Body of pancreas (tissue), 4 donors: ENCODE measurements at regions not wholly inside any gene's neighbourhood (a gene's known extent, or its start where the extent isn't known, plus 50 kb on each side); places are given as distances from the start of the nearest gene placed in this dataset.

Experiments used
- ATAC-seq: fragments of 150-250 bp; one replicate; pipeline ENCODE4 v1.9.1; 2016
- DNase-seq, 4 donors: peaks; one replicate each; pipeline ENCODE4 v3.0.0-alpha.2; 2019
- H3K27ac ChIP-seq, 4 donors: fragments of 200-600 bp; sonication (generic); 1 replicate in 3 of 4; 2 replicates in 1 of 4; pipeline versions ENCODE4 v1.5.1 to v1.6.1; 2016 to 2019; ENCODE audit warnings: mild to moderate bottlenecking in 1 of 4, mixed read lengths in 1 of 4, moderate library complexity in 1 of 4
- H3K27me3 ChIP-seq, 2 donors: fragments of 200-600 bp; sonication (generic); one replicate each; pipeline ENCODE4 v1.6.0; 2016; ENCODE audit warnings: mild to moderate bottlenecking in 1 of 2
- H3K36me3 ChIP-seq, 2 donors: fragments of 200-600 bp; sonication (generic); replicated peaks in 1 of 2; 2 replicates each; pipeline ENCODE4 v1.5.1; 2016; ENCODE audit warnings: low read depth in 2 of 2; ENCODE audit not compliant: insufficient read depth in 1 of 2
- H3K4me1 ChIP-seq: fragments of 200-600 bp; sonication (generic); one replicate; pipeline ENCODE4 v1.6.0; 2016
- H3K4me3 ChIP-seq, 2 donors: fragments of 200-600 bp; sonication (generic); 1 replicate in 1 of 2; 2 replicates in 1 of 2; pipeline ENCODE4 v1.5.1; 2016 to 2019
- H3K9me3 ChIP-seq, 3 donors: fragments of 200-600 bp; sonication (generic); 1 replicate in 2 of 3; 2 replicates in 1 of 3; pipeline ENCODE4 v1.5.1; 2016
- POLR2A ChIP-seq, 3 donors: fragments of 450-650 bp; IDR thresholded peaks; one replicate each; pipeline ENCODE4 v1.6.1; 2016; ENCODE audit warnings: antibody characterized with exemption in 3 of 3, mild to moderate bottlenecking in 2 of 3
- whole genome bisulfite sequencing, 2 donors: methylation state at CpG; one replicate each; pipeline ENCODE4 v1.1.5; 2017; 5-methylcytosine and 5-hydroxymethylcytosine counted together
- intact Hi-C: fragments of 100-400 bp; cut with DNase I; formaldehyde crosslinking; loops from one replicate; pipeline ENCODE4 v1.15.1; 2023
- TF ChIP-seq, protein P1 (sequence below), 7 experiments: fragments of 450-650 bp in 4 of 7; fragments of 200-600 bp in 3 of 7; sonication (generic) in 3 of 7; IDR thresholded peaks; one replicate each; pipeline ENCODE4 v1.5.1; 2016 to 2019; ENCODE audit warnings: antibody characterized with exemption in 7 of 7

DNA sequence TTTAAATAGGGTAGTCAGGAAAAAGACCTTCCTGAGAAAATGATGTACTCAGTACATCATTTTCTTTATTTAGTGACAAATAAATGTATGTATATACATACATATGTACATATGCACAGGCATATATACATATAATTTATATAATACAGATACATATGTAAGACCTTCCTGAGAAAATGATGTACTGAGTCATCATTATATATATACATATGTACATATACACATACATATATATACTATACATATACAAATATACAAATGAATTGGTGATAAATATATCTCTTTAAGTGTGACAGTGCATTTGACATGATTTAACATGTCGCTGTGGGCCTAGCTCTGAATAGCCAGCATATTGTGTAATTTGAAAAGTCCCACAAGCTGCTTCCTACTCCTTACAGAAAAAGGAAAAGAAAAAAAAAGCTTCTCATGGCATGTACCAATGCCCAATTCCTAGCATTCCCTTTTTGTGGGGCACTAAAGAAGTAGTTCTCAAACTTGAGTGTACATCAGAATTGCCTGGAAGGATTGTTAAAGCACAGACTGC lies 208.1 kb upstream of the UMPS start:
- H3K4me3 ChIP-seq: no peak overlapping the region
- intact Hi-C loops: no loop called here
- H3K36me3 ChIP-seq: no peaks in the 10 kb centered on the region
- H3K27ac ChIP-seq: no peak overlapping the region
- 74 to 89% methylated on average over 1 of the region's 1 CpG for WGBS, 2 donors
- H3K27me3 ChIP-seq: no peaks in the 10 kb centered on the region
- H3K9me3 ChIP-seq: no peaks in the 10 kb centered on the region
- DNase-seq: no peak
- peaks cover 9% of the 10 kb centered on the region for H3K4me1 ChIP-seq
- ATAC-seq: no peak
- TF ChIP-seq, protein P1, sequence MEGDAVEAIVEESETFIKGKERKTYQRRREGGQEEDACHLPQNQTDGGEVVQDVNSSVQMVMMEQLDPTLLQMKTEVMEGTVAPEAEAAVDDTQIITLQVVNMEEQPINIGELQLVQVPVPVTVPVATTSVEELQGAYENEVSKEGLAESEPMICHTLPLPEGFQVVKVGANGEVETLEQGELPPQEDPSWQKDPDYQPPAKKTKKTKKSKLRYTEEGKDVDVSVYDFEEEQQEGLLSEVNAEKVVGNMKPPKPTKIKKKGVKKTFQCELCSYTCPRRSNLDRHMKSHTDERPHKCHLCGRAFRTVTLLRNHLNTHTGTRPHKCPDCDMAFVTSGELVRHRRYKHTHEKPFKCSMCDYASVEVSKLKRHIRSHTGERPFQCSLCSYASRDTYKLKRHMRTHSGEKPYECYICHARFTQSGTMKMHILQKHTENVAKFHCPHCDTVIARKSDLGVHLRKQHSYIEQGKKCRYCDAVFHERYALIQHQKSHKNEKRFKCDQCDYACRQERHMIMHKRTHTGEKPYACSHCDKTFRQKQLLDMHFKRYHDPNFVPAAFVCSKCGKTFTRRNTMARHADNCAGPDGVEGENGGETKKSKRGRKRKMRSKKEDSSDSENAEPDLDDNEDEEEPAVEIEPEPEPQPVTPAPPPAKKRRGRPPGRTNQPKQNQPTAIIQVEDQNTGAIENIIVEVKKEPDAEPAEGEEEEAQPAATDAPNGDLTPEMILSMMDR (IDR thresholded peaks at IDR 0.05): no peak
- no peak for TF ChIP-seq POLR2A (IDR thresholded peaks at IDR 0.05)

DNA sequence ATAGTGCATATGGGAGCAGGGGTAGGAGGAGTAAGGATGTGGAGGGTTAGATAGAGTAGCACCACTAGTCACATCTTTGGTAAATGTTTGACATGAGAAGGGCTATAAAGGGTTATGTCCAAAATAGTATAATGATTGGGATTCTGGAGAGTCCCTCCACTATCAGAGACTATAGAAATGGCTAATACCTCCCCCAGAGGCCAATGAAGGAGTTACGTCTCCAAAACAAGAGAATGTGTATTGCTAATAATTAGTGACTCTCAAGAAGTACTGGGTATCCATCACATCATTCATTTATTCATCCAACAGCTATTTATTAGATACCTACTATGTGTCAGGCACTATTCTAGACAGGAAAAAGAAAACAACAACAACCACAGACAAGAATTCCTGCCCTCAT lies 203.7 kb upstream of the UMPS start:
- Histone ChIP-seq H3K27me3 (no peaks in the 10 kb centered on the region), H3K4me1 (no peaks in the 10 kb centered on the region), H3K4me3 (no peak overlapping the region), H3K9me3 (no peaks in the 10 kb centered on the region), H3K27ac (no peak overlapping the region), H3K36me3 (no peaks in the 10 kb centered on the region)
- WGBS, 2 donors: 96 to 100% methylated on average over 1 of the region's 1 CpG
- TF ChIP-seq POLR2A (IDR thresholded peaks at IDR 0.05): no peak
- TF ChIP-seq, protein P1 (IDR thresholded peaks at IDR 0.05): no peak
- no peak for ATAC-seq
- intact Hi-C loops: no loop called here
- no peak for DNase-seq

DNA sequence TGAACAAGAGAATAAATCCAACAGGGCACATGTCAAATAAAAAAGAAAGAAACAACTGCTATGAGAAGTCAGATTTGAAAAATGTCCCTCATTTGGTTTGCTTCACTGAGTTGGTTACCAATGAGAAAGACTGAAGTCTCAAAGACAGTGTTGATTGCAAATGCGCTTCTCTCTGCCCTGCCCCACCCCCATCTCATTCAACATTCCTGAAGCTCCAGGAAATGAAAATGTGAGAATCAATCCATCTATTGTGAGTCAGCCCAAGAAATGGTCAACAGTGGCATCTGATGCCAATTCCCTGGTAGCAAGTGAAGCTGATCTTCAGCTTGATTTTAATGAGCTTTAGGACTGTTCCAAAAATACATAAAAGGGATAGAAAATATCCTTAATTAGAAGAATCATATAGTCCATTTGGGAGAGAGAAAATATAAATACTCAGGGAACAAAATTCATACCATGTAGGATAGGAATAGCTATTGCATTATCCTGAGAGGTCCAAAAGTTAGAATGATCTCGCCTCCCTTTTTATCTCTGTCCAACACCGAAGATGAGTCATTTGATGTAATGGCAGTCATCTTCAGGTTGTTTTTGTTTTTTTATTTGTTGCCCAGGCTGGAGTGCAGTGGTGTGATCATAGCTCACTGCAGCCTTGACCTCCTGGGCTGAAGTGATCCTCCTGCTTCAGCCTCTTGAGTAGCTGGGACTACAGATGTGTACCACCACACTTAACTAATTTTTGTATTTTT lies 200.3 kb upstream of the UMPS start:
- TF ChIP-seq POLR2A (IDR thresholded peaks at IDR 0.05): no peak
- TF ChIP-seq, protein P1 (IDR thresholded peaks at IDR 0.05): no peak
- DNase-seq (peak in 3 of 4 donors; percentile 17 to 25 (median 20)), ATAC-seq (peak; percentile 71)
- no peak overlapping the region for H3K4me3 ChIP-seq
- no peaks in the 10 kb centered on the region for H3K36me3 ChIP-seq
- intact Hi-C loops: no loop called here
- WGBS, 2 donors: 76 to 79% methylated on average over 3 of the region's 3 CpGs
- H3K9me3 ChIP-seq: no peaks in the 10 kb centered on the region
- no peaks in the 10 kb centered on the region for H3K27me3 ChIP-seq
- no peak overlapping the region for H3K27ac ChIP-seq
- no peaks in the 10 kb centered on the region for H3K4me1 ChIP-seq

DNA sequence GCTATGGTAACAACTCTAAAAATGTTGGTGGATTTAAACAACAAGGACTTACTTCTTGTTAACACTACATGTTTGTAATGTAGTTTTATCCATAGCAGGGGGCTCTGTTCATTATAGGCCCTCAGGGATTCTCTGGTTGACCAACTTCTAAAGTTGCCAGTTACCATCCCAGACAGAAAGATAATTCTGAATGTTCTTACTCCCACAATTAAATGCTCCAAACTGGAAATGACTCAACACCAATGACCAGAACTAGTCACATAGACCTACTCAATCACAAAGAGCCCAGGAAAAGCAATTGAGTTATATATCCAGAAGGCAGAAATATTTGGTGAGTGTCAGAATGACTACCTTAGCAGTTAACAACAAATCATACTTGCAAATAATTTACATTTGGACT lies 199.3 kb upstream of the UMPS start:
- Histone ChIP-seq H3K27ac (no peak overlapping the region), H3K36me3 (no peaks in the 10 kb centered on the region), H3K27me3 (no peaks in the 10 kb centered on the region), H3K4me3 (no peak overlapping the region), H3K9me3 (no peaks in the 10 kb centered on the region), H3K4me1 (no peaks in the 10 kb centered on the region)
- intact Hi-C loops: no loop called here
- no peak for TF ChIP-seq POLR2A (IDR thresholded peaks at IDR 0.05)
- TF ChIP-seq, protein P1 (IDR thresholded peaks at IDR 0.05): no peak
- ATAC-seq: no peak
- no peak for DNase-seq

DNA sequence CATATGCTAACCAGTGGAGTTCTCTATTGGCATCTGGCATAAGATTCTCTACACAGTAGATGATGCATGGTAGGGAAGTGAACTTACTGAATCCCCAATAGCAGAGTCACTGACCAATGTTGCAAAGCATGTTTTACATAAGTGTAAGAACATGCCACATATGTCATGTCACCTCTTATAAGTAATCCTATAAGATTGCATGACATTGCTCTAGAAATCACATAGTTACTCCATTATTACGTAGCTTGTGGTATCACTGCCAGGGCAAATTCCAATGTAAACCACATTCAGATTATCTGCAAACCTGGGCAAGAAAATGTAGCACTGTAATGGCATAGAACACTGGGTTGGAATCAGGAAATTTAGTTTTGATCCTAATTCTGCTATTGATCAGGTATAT lies 198.2 kb upstream of the UMPS start:
- ATAC-seq (no peak), DNase-seq (no peak)
- Histone ChIP-seq H3K36me3 (no peaks in the 10 kb centered on the region), H3K4me1 (no peaks in the 10 kb centered on the region), H3K4me3 (no peak overlapping the region), H3K27me3 (no peaks in the 10 kb centered on the region), H3K9me3 (no peaks in the 10 kb centered on the region), H3K27ac (no peak overlapping the region)
- intact Hi-C loops: no loop called here
- 83 to 92% methylated on average over 1 of the region's 1 CpG for WGBS, 2 donors
- TF ChIP-seq, protein P1 (IDR thresholded peaks at IDR 0.05): no peak
- no peak for TF ChIP-seq POLR2A (IDR thresholded peaks at IDR 0.05)
